Right lobe of liver (tissue), 6 donors: ENCODE measurements at regions not wholly inside any gene's neighbourhood (a gene's known extent, or its start where the extent isn't known, plus 50 kb on each side); places are given as distances from the start of the nearest gene placed in this dataset.

Experiments
- ATAC-seq, 4 donors: fragments of 200-7000 bp; cut with Tn5 transposase; one replicate each; pipeline ENCODE4 v1.9.1; 2020; ENCODE audit warnings: mild to moderate bottlenecking in 4 of 4, moderate library complexity in 4 of 4
- DNase-seq, 3 donors: peaks; one replicate each; pipeline ENCODE4 v3.0.0-alpha.2; 2020
- H3K27ac ChIP-seq, 3 donors: fragments of 200-600 bp; one replicate each; pipeline ENCODE4 v1.8.0; 2022
- H3K27me3 ChIP-seq, 2 donors: fragments of 200-600 bp; one replicate each; pipeline ENCODE4 v1.8.0; 2022
- H3K36me3 ChIP-seq, 4 donors: fragments of 200-600 bp; sonication (generic) in 1 of 4; one replicate each; pipeline versions ENCODE4 v1.5.1 to v1.8.0; 2017 to 2022; ENCODE audit warnings: control low read depth in 1 of 4
- H3K4me1 ChIP-seq, 4 donors: fragments of 200-600 bp; sonication (generic) in 1 of 4; one replicate each; pipeline versions ENCODE4 v1.5.1 to v1.8.0; 2017 to 2022; ENCODE audit warnings: control low read depth in 1 of 4
- H3K4me3 ChIP-seq, 3 donors: fragments of 200-600 bp; one replicate each; pipeline ENCODE4 v1.8.0; 2022
- H3K9me3 ChIP-seq, 4 donors: fragments of 200-600 bp; sonication (generic) in 1 of 4; one replicate each; pipeline versions ENCODE4 v1.5.1 to v1.8.0; 2017 to 2022; ENCODE audit warnings: control low read depth in 1 of 4
- POLR2A ChIP-seq: fragments of 450-650 bp; IDR thresholded peaks from one replicate; pipeline ENCODE4 v1.6.1; 2017; ENCODE audit warnings: antibody characterized with exemption, mild to moderate bottlenecking
- WGBS: methylation state at CpG from one replicate; pipeline ENCODE4 v1.1.6; 2018; ENCODE audit warnings: low coverage, low lambda C conversion rate; ENCODE audit not compliant: insufficient coverage; ENCODE audit errors: missing lambda C conversion rate; 5-methylcytosine and 5-hydroxymethylcytosine counted together
- intact Hi-C, 2 donors: fragments of 100-400 bp; cut with DNase I; formaldehyde crosslinking; loops; one replicate each; pipeline versions ENCODE4 v1.11.2 to v1.14.1; 2022
- TF ChIP-seq, protein P1 (sequence below), 4 donors: fragments of 200-600 bp in 3 of 4; fragments of 450-650 bp in 1 of 4; IDR thresholded peaks; one replicate each; pipeline versions ENCODE4 v1.5.1 to v1.8.0; 2016 to 2022; ENCODE audit warnings: antibody characterized with exemption in 4 of 4, mild to moderate bottlenecking in 2 of 4
- donor health status: DM: no; HTN: yes; CAD: no.
- donor health status: DM: no; HTN: no; CAD: no.
- donor health status: DM: no; HTN: no; CAD: no.
- donor health status: DM: no; HTN: yes; CAD: no.
- donor health status: DM: no; HTN: yes; CAD: no.

DNA sequence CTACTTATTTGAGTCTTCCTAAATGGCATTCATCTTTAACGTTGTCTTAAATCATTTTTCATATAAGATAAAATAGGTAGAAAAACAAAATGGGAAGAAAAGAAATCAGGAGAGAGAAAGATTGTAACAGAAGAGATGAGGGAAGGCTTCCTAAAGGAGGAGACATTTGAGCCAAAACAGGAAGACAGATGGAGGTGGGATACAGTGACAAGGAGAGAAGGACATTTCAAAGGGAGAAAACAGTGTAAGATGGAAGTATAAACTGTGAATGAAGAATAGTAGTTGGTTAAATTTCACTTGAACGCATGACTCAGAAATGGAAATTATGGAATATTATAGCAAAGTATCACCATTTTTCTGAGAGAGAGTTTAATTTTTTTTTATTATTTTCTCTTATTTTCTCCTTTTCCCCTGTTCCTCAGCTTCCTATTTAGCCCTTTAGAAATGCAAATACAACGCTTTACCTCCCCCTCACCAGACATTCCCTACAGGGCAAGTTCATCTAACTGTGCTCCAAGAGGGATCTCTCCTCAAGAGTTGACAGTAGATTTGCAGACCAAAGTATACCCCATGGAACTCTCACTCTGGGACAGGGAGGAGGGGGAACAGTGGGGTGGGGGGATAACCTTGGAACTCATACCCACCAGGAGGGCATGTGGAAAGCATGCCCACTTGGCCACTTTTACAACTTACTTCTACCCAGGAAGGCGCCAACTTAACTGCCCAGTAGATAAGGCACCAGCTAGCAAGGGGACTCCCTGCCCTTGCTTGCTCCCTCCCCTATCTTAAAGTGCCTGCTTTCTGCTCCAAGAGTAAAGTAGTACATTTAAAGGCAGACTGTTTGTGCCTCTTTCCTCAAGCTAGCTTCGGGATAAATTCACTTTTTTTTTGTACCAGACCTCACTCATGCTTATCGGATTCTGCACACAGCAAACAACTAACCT, 304.7 kb upstream of the POU5F2 start:
- intact Hi-C loops, result no loop called here
- Histone ChIP-seq H3K4me3 (no peak overlapping the region), H3K27ac (no peak overlapping the region), H3K36me3 (peaks cover 0 to 2% (median 0%) of the 10 kb centered on the region in 4 donors), H3K27me3 (no peaks in the 10 kb centered on the region), H3K4me1 (no peaks in the 10 kb centered on the region), H3K9me3 (no peaks in the 10 kb centered on the region)
- no peak for ATAC-seq
- TF ChIP-seq, protein P1, sequence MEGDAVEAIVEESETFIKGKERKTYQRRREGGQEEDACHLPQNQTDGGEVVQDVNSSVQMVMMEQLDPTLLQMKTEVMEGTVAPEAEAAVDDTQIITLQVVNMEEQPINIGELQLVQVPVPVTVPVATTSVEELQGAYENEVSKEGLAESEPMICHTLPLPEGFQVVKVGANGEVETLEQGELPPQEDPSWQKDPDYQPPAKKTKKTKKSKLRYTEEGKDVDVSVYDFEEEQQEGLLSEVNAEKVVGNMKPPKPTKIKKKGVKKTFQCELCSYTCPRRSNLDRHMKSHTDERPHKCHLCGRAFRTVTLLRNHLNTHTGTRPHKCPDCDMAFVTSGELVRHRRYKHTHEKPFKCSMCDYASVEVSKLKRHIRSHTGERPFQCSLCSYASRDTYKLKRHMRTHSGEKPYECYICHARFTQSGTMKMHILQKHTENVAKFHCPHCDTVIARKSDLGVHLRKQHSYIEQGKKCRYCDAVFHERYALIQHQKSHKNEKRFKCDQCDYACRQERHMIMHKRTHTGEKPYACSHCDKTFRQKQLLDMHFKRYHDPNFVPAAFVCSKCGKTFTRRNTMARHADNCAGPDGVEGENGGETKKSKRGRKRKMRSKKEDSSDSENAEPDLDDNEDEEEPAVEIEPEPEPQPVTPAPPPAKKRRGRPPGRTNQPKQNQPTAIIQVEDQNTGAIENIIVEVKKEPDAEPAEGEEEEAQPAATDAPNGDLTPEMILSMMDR (IDR thresholded peaks at IDR 0.05), result no peak
- TF ChIP-seq POLR2A, result no peak
- no peak for DNase-seq
- 82% methylated on average over 5 of the region's 6 CpGs for WGBS

DNA sequence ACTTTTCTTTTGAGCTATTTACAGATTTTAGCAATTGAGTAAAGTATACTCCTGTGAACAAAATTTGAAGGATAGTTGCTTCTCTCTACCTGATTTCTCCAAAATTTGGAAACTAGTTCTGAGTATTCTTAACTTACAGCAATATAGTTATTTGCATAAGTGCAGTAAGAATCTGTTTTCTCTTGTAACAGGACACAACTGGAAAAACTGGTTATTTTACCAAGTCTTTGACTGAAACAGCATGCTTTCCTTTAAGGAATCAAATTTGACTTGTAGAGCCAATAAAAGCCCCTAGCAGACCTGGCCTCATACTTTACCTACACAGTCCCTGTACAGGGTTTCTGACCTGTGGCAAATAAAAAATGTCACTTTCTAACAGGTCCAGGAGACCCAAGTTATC, 301.9 kb upstream of the POU5F2 start:
- H3K27me3 ChIP-seq, result no peaks in the 10 kb centered on the region
- H3K36me3 ChIP-seq, result peaks cover 0 to 2% (median 0%) of the 10 kb centered on the region in 4 donors
- H3K9me3 ChIP-seq, result no peaks in the 10 kb centered on the region
- ATAC-seq (no peak), DNase-seq (no peak)
- H3K4me3 ChIP-seq, result no peak overlapping the region
- TF ChIP-seq, protein P1 (IDR thresholded peaks at IDR 0.05), result no peak
- TF ChIP-seq POLR2A, result no peak
- H3K4me1 ChIP-seq, result no peaks in the 10 kb centered on the region
- intact Hi-C loops, result no loop called here
- H3K27ac ChIP-seq, result no peak overlapping the region

DNA sequence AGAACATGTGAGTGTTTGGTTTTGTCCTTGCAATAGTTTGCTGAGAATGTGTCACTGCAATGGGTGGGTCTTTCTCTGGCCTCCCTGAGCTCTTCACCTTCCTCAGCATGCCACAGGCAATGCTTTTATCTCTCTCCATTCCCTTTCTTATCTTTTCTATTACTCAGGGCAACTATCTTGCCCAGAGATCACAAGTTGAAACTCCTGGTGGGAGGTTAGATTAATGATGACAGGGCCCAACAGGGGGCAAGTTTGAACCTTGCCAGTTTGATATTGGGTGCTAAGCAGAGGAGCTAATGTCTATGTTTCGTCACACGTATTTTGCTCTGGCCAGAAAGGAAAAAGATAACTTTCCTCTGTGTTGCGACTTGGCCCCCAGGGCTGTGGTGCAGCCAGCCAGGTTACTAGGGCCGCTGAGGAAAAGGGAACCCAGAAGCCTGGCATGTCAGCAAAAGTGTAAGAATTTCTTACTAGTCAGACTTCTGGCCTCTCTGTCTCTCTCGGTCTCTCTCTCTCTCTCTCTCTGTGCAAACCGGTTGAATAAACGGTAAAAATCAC, 299.3 kb upstream of the POU5F2 start:
- intact Hi-C loops, result no loop called here

DNA sequence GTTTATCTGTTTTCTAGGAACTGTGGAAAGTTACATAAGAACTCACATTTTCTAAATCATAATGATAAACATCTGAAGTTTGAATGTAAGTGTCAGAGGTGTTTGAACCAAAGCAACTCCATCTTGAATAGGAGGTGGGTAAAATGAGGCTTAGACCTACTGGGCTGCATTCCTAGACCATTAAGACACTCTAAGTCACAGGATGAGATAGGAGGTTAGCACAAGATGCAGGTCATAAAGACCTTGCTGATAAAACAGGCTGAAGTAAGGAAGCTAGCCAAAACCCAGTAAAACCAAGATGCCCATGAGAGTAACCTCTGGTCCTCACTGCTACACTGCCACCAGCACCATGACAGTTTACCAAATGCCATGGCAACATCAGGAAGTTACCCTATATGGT, 297.7 kb upstream of the POU5F2 start:
- no peak overlapping the region for H3K4me3 ChIP-seq
- H3K9me3 ChIP-seq, result no peaks in the 10 kb centered on the region
- peaks cover 0 to 2% (median 0%) of the 10 kb centered on the region in 4 donors for H3K36me3 ChIP-seq
- no peak overlapping the region for H3K27ac ChIP-seq
- intact Hi-C loops, result no loop called here
- no peaks in the 10 kb centered on the region for H3K27me3 ChIP-seq
- no peaks in the 10 kb centered on the region for H3K4me1 ChIP-seq
- DNase-seq (no peak), ATAC-seq (no peak)
- TF ChIP-seq POLR2A, result no peak
- TF ChIP-seq, protein P1 (IDR thresholded peaks at IDR 0.05), result no peak

More for the DNA sequence above, 299.3 kb upstream of the POU5F2 start:
- no peak overlapping the region for H3K4me3 ChIP-seq
- peaks cover 0 to 2% (median 0%) of the 10 kb centered on the region in 4 donors for H3K36me3 ChIP-seq
- DNase-seq (no peak), ATAC-seq (no peak)
- no peak for TF ChIP-seq POLR2A
- TF ChIP-seq, protein P1 (IDR thresholded peaks at IDR 0.05), result no peak
- no peaks in the 10 kb centered on the region for H3K27me3 ChIP-seq
- H3K27ac ChIP-seq, result no peak overlapping the region
- 84% methylated on average over 4 of the region's 7 CpGs for WGBS
- no peaks in the 10 kb centered on the region for H3K9me3 ChIP-seq
- no peaks in the 10 kb centered on the region for H3K4me1 ChIP-seq
